ENCODE measurements at regions not wholly inside any gene's neighbourhood (a gene's known extent, or its start where the extent isn't known, plus 50 kb on each side); places are given as distances from the start of the nearest gene placed in this dataset.

- H3K9ac ChIP-seq (replicated peaks; ENCODE audit: extremely low read depth, insufficient read depth, low read length): no peak overlapping the region
- H3K9me1 ChIP-seq (replicated peaks; ENCODE audit: control insufficient read depth, extremely low read depth, insufficient read depth, low read length): no peaks in the 10 kb centered on the region
- dilution Hi-C loops (cut with MboI; ENCODE audit: extremely low pct_ligation_motif_present, low sequenced_read_pairs): no loop called here
- H3K79me2 ChIP-seq (ENCODE audit: control insufficient read depth, insufficient read depth, low read length): no peaks in the 10 kb centered on the region
- BruUV-seq (replicated peaks): no TSS peak
- H4K20me1 ChIP-seq (replicated peaks; ENCODE audit: control insufficient read depth, extremely low read depth, insufficient read depth, low read length): no peaks in the 10 kb centered on the region
- H3K4me1 ChIP-seq (ENCODE audit: control insufficient read depth, extremely low read depth, insufficient read depth, low read length): no peaks in the 10 kb centered on the region
- H3K36me3 ChIP-seq (ENCODE audit: control insufficient read depth in 2 of 2, extremely low read depth in 1 of 2, insufficient read depth in 2 of 2, low read length in 2 of 2): no peaks in the 10 kb centered on the region
- DNase-seq (ENCODE audit: low read depth, low spot score) (no peak), FAIRE-seq (no peak)
- TF ChIP-seq JUN (IDR thresholded peaks at IDR 0.05; ENCODE audit: borderline replicate concordance, insufficient read depth, insufficient read length, low read depth): no peak
- no peak for TF ChIP-seq MYC (IDR thresholded peaks at IDR 0.05; ENCODE audit: low read depth, low read length)
- H3K4me3 ChIP-seq (replicated peaks in 1 of 3; ENCODE audit: insufficient read depth in 1 of 3, low read depth in 1 of 3, low read length in 3 of 3): no peak overlapping the region
- H3K9me3 ChIP-seq (replicated peaks; ENCODE audit: control insufficient read depth, insufficient read depth, low read length): no peaks in the 10 kb centered on the region
- H3K27ac ChIP-seq (ENCODE audit: insufficient read depth, low read depth, low read length): no peak overlapping the region
- H2AFZ ChIP-seq (ENCODE audit: low read depth, low read length): no peak overlapping the region
- ChIA-PET CTCF (no interaction called here), POLR2A (no interaction called here)
- no peak overlapping the region for H3K4me2 ChIP-seq (ENCODE audit: insufficient read depth, low read length)
- intact Hi-C loops (cut with micrococcal nuclease): no loop called here
- H3K27me3 ChIP-seq (ENCODE audit: control insufficient read depth in 2 of 2, insufficient read depth in 2 of 2, low read length in 2 of 2): no peaks in the 10 kb centered on the region
Observed at GRCh38 chr14:87811246-87811645, 181.7 kb downstream of the GALC start.

- no peak for DNase-seq (ENCODE audit: low read depth, low spot score)
- H3K79me2 ChIP-seq (ENCODE audit: control insufficient read depth, insufficient read depth, low read length): no peaks in the 10 kb centered on the region
- TF ChIP-seq POLR2AphosphoS5 (IDR thresholded peaks at IDR 0.05; ENCODE audit: insufficient read depth, low read depth, low read length): no peak
- TF ChIP-seq EZH2 (IDR thresholded peaks at IDR 0.05; ENCODE audit: borderline replicate concordance, low read depth, low read length, severe bottlenecking): no peak
- TF ChIP-seq MYC (IDR thresholded peaks at IDR 0.05; ENCODE audit: low read depth, low read length): no peak
- TF ChIP-seq, protein P1, sequence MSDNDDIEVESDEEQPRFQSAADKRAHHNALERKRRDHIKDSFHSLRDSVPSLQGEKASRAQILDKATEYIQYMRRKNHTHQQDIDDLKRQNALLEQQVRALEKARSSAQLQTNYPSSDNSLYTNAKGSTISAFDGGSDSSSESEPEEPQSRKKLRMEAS (IDR thresholded peaks at IDR 0.05; ENCODE audit: insufficient read depth, insufficient read length): no peak
- TF ChIP-seq GATA2 (IDR thresholded peaks at IDR 0.05; ENCODE audit: insufficient read depth, insufficient read length, low read depth, low read length): no peak
- intact Hi-C loops (cut with micrococcal nuclease) (no loop called here), dilution Hi-C loops (cut with MboI; ENCODE audit: extremely low pct_ligation_motif_present, low sequenced_read_pairs) (no loop called here)
- H4K20me1 ChIP-seq (replicated peaks; ENCODE audit: control insufficient read depth, extremely low read depth, insufficient read depth, low read length): no peaks in the 10 kb centered on the region
- no peak for FAIRE-seq
- CTCF ChIA-PET: no interaction called here
- POLR2A ChIA-PET: no interaction called here
- no peaks in the 10 kb centered on the region for H3K27me3 ChIP-seq (ENCODE audit: control insufficient read depth in 2 of 2, insufficient read depth in 2 of 2, low read length in 2 of 2)
- no peak overlapping the region for H2AFZ ChIP-seq (ENCODE audit: low read depth, low read length)
- H3K9me3 ChIP-seq (replicated peaks; ENCODE audit: control insufficient read depth, insufficient read depth, low read length): no peaks in the 10 kb centered on the region
- no peak overlapping the region for H3K4me2 ChIP-seq (ENCODE audit: insufficient read depth, low read length)
- H3K9me1 ChIP-seq (replicated peaks; ENCODE audit: control insufficient read depth, extremely low read depth, insufficient read depth, low read length): no peaks in the 10 kb centered on the region
- no peak overlapping the region for H3K9ac ChIP-seq (replicated peaks; ENCODE audit: extremely low read depth, insufficient read depth, low read length)
- no peak overlapping the region for H3K4me3 ChIP-seq (replicated peaks in 1 of 3; ENCODE audit: insufficient read depth in 1 of 3, low read depth in 1 of 3, low read length in 3 of 3)
- no peaks in the 10 kb centered on the region for H3K4me1 ChIP-seq (ENCODE audit: control insufficient read depth, extremely low read depth, insufficient read depth, low read length)
- no peak overlapping the region for H3K27ac ChIP-seq (ENCODE audit: insufficient read depth, low read depth, low read length)
- H3K36me3 ChIP-seq (ENCODE audit: control insufficient read depth in 2 of 2, extremely low read depth in 1 of 2, insufficient read depth in 2 of 2, low read length in 2 of 2): no peaks in the 10 kb centered on the region
- no TSS peak for BruUV-seq (replicated peaks)
Observed at GRCh38 chr14:87810711-87811110, 182.3 kb downstream of the GALC start.
